SHP77 (cell line): ENCODE measurements at regions not wholly inside any gene's neighbourhood (a gene's known extent, or its start where the extent isn't known, plus 50 kb on each side); places are given as distances from the start of the nearest gene placed in this dataset.

Experiments used
- DNase-seq, 2 experiments: peaks; one replicate each; lab custom pipeline; 2025; lab: John Stamatoyannopoulos, UW

- DNase-seq = no peak
Measured at GRCh38 chr3:181442066-181442465, 269.7 kb upstream of the SOX2 start.

GRCh38 chr3:181432992-181433391, 278.7 kb upstream of the SOX2 start:
- no peak for DNase-seq

GRCh38 chr3:181431748-181432147, 280.0 kb upstream of the SOX2 start:
- DNase-seq = no peak

- DNase-seq = no peak
Measured at GRCh38 chr3:181425074-181425473, 286.7 kb upstream of the SOX2 start.

- DNase-seq = no peak
Measured at GRCh38 chr3:181418233-181418632, 293.5 kb upstream of the SOX2 start.

GRCh38 chr3:181417748-181418147, 294.0 kb upstream of the SOX2 start:
- no peak for DNase-seq

GRCh38 chr3:181410870-181411269, 300.9 kb upstream of the SOX2 start:
- DNase-seq = no peak

- no peak for DNase-seq
Measured at GRCh38 chr3:181403876-181404660, 307.7 kb upstream of the SOX2 start.

GRCh38 chr3:181402347-181402746, 309.4 kb upstream of the SOX2 start:
- no peak for DNase-seq

- DNase-seq = no peak
Measured at GRCh38 chr3:181384970-181385369, 326.8 kb upstream of the SOX2 start.

GRCh38 chr3:181383760-181384159, 328.0 kb upstream of the SOX2 start:
- DNase-seq = no peak

- no peak for DNase-seq
Measured at GRCh38 chr3:181383201-181383600, 328.5 kb upstream of the SOX2 start.

GRCh38 chr3:181382656-181383055, 329.1 kb upstream of the SOX2 start:
- no peak for DNase-seq

GRCh38 chr3:181379278-181379677, 332.4 kb upstream of the SOX2 start:
- no peak for DNase-seq

GRCh38 chr3:181369637-181370036, 342.1 kb upstream of the SOX2 start:
- no peak for DNase-seq

- no peak for DNase-seq
Measured at GRCh38 chr3:181363231-181363630, 348.5 kb upstream of the SOX2 start.

GRCh38 chr3:181362378-181362777, 349.3 kb upstream of the SOX2 start:
- DNase-seq = no peak

GRCh38 chr3:181358562-181358961, 353.2 kb upstream of the SOX2 start:
- no peak for DNase-seq

- no peak for DNase-seq
Measured at GRCh38 chr3:181358060-181358459, 353.7 kb upstream of the SOX2 start.

GRCh38 chr3:181354140-181354539, 357.6 kb upstream of the SOX2 start:
- no peak for DNase-seq

GRCh38 chr3:181344331-181344730, 354.8 kb upstream of the DNAJC19 start:
- no peak for DNase-seq

GRCh38 chr3:181336597-181336996, 347.1 kb upstream of the DNAJC19 start:
- DNase-seq = no peak

- no peak for DNase-seq
Measured at GRCh38 chr3:181333394-181333793, 343.9 kb upstream of the DNAJC19 start.
